Spleen (tissue), 11 donors: ENCODE measurements at regions not wholly inside any gene's neighbourhood (a gene's known extent, or its start where the extent isn't known, plus 50 kb on each side); places are given as distances from the start of the nearest gene placed in this dataset.

Experiments
- DNase-seq: peaks from one replicate; pipeline ENCODE4 v3.0.0-alpha.2; 2020
- H3K27ac ChIP-seq, 8 donors: fragments of 200-600 bp; sonication (generic) in 7 of 8; 1 replicate in 4 of 8; 2 replicates in 4 of 8; pipeline versions ENCODE4 v1.5.0 to v1.8.0; 2016 to 2021; ENCODE audit warnings: inconsistent platforms in 4 of 8, mild to moderate bottlenecking in 4 of 8, moderate library complexity in 1 of 8
- H3K27me3 ChIP-seq, 7 donors: fragments of 200-600 bp; sonication (generic) in 6 of 7; replicated peaks in 1 of 7; 1 replicate in 4 of 7; 2 replicates in 3 of 7; pipeline versions ENCODE4 v1.5.0 to v1.8.0; 2016 to 2021; ENCODE audit warnings: inconsistent platforms in 3 of 7, mild to moderate bottlenecking in 1 of 7
- H3K36me3 ChIP-seq, 6 donors: fragments of 200-600 bp; sonication (generic) in 5 of 6; 1 replicate in 4 of 6; 2 replicates in 2 of 6; pipeline versions ENCODE4 v1.5.0 to v1.8.0; 2016 to 2021; ENCODE audit warnings: inconsistent platforms in 2 of 6
- H3K4me1 ChIP-seq, 6 donors: fragments of 200-600 bp; sonication (generic) in 5 of 6; 1 replicate in 3 of 6; 2 replicates in 3 of 6; pipeline versions ENCODE4 v1.5.0 to v1.8.0; 2016 to 2021; ENCODE audit warnings: inconsistent platforms in 3 of 6
- H3K4me3 ChIP-seq, 8 donors: fragments of 200-600 bp; sonication (generic) in 7 of 8; 1 replicate in 4 of 8; 2 replicates in 4 of 8; pipeline versions ENCODE4 v1.5.0 to v1.8.0; 2016 to 2021; ENCODE audit warnings: inconsistent platforms in 4 of 8, mild to moderate bottlenecking in 4 of 8, moderate library complexity in 2 of 8
- H3K9me3 ChIP-seq, 8 donors: fragments of 200-600 bp; sonication (generic) in 7 of 8; 1 replicate in 4 of 8; 2 replicates in 4 of 8; pipeline versions ENCODE4 v1.5.0 to v1.8.0; 2016 to 2021; ENCODE audit warnings: inconsistent platforms in 4 of 8
- POLR2A ChIP-seq, 3 donors: fragments of 450-650 bp; IDR thresholded peaks; one replicate each; pipeline ENCODE4 v1.5.1; 2017; ENCODE audit warnings: antibody characterized with exemption in 3 of 3, mild to moderate bottlenecking in 1 of 3
- POLR2AphosphoS5 ChIP-seq, 3 donors: sonication (generic); formaldehyde crosslinking; IDR thresholded peaks; one replicate each; pipeline ENCODE4 v1.5.1; 2017; ENCODE audit warnings: antibody characterized with exemption in 3 of 3
- WGBS, 5 donors: extraction: QIAGEN DNeasy Blood & Tissue Kit in 3 of 5; methylation state at CpG; one replicate each; pipeline versions ENCODE4 v1.1.5 to v1.1.7; 2013 to 2018; 5-methylcytosine and 5-hydroxymethylcytosine counted together
- intact Hi-C: fragments of 100-400 bp; cut with DNase I; formaldehyde crosslinking; loops from one replicate; pipeline ENCODE4 v1.15.0; 2023; ENCODE audit warnings: low total_unique reads
- TF ChIP-seq, protein P1 (sequence below), 11 experiments: fragments of 200-600 bp in 7 of 11; fragments of 450-650 bp in 4 of 11; sonication (generic) in 4 of 11; IDR thresholded peaks in 8 of 11; conservative IDR thresholded peaks in 3 of 11; 1 replicate in 7 of 11; 2 replicates in 4 of 11; pipeline versions ENCODE4 v1.4.0 to v1.8.0; 2016 to 2021; ENCODE audit warnings: antibody characterized with exemption in 11 of 11, inconsistent platforms in 4 of 11, mild to moderate bottlenecking in 1 of 11
- donor health status: healthy with polysubstance abuse.
- donor health status: DM: no; HTN: no; CAD: no; lungs with moderate emphysema.
- donor health status: DM: no; HTN: no; CAD: no.
- donor health status: Bipolar disorder and iron deficiency.
- donor health status: healthy.
- donor health status: DM: no; HTN: no; CAD: no.
- donor health status: DM: yes; HTN: yes; CAD: no.

DNA sequence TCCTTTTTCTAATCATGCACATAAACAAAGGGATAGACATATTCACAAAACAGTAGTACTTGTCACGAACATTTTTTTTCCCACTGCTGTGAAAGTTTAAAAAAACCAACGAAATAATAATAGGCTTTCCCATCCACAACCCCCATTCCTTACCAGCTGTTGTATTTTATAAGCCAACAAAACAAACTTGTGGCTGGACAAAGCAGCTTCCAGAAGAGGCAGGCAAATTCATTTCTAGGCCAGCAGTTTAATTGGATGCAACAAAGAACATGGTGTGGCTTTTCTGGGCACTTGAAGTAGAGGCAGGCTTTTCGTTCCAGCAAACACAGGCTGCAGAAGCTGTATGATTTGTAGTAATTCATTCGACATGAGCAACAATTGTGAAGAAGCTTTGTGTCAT lies 56.0 kb upstream of the FAM20A start:
- Histone ChIP-seq H3K36me3 (no peaks in the 10 kb centered on the region), H3K4me1 (no peaks in the 10 kb centered on the region), H3K4me3 (no peak overlapping the region), H3K9me3 (no peaks in the 10 kb centered on the region), H3K27ac (no peak overlapping the region), H3K27me3 (peaks cover 0 to 6% (median 0%) of the 10 kb centered on the region in 7 donors)
- TF ChIP-seq POLR2A (IDR thresholded peaks at IDR 0.05): no peak
- no peak for TF ChIP-seq POLR2AphosphoS5 (IDR thresholded peaks at IDR 0.05)
- TF ChIP-seq, protein P1, sequence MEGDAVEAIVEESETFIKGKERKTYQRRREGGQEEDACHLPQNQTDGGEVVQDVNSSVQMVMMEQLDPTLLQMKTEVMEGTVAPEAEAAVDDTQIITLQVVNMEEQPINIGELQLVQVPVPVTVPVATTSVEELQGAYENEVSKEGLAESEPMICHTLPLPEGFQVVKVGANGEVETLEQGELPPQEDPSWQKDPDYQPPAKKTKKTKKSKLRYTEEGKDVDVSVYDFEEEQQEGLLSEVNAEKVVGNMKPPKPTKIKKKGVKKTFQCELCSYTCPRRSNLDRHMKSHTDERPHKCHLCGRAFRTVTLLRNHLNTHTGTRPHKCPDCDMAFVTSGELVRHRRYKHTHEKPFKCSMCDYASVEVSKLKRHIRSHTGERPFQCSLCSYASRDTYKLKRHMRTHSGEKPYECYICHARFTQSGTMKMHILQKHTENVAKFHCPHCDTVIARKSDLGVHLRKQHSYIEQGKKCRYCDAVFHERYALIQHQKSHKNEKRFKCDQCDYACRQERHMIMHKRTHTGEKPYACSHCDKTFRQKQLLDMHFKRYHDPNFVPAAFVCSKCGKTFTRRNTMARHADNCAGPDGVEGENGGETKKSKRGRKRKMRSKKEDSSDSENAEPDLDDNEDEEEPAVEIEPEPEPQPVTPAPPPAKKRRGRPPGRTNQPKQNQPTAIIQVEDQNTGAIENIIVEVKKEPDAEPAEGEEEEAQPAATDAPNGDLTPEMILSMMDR (IDR thresholded peaks at IDR 0.05 in 8 of 11, conservative IDR thresholded peaks at IDR 0.05 in 3 of 11): no peak
- WGBS, 5 donors: 65 to 77% (median 68%) methylated on average over 4 of the region's 4 CpGs
- no peak for DNase-seq
- intact Hi-C loops: no loop called here

- TF ChIP-seq, protein P1 (IDR thresholded peaks at IDR 0.05 in 8 of 11, conservative IDR thresholded peaks at IDR 0.05 in 3 of 11): no peak
- TF ChIP-seq POLR2A (IDR thresholded peaks at IDR 0.05) (no peak), POLR2AphosphoS5 (IDR thresholded peaks at IDR 0.05) (no peak)
- no peak for DNase-seq
- Histone ChIP-seq H3K27me3 (peaks cover 0 to 6% (median 0%) of the 10 kb centered on the region in 7 donors), H3K27ac (no peak overlapping the region), H3K4me3 (no peak overlapping the region), H3K36me3 (no peaks in the 10 kb centered on the region), H3K4me1 (no peaks in the 10 kb centered on the region), H3K9me3 (no peaks in the 10 kb centered on the region)
- 66 to 94% (median 79%) methylated on average over 4 of the region's 4 CpGs for WGBS, 5 donors
- intact Hi-C loops: no loop called here
Measured at GRCh38 chr17:68656666-68657065, 55.5 kb upstream of the FAM20A start.
